HCT116 (cell line): ENCODE measurements at regions not wholly inside any gene's neighbourhood (a gene's known extent, or its start where the extent isn't known, plus 50 kb on each side); places are given as distances from the start of the nearest gene placed in this dataset.

Source experiments
- EZH2 ChIP-seq: fragments of 200-600 bp; sonication (generic); IDR thresholded peaks from 2 replicates; pipeline ENCODE4 v1.6.1; 2017; ENCODE audit warnings: antibody characterized with exemption, mixed run types
- POLR2A ChIP-seq: IDR thresholded peaks from 2 replicates; pipeline ENCODE4 v1.7.0; 2011; ENCODE audit warnings: borderline replicate concordance; ENCODE audit not compliant: insufficient read depth, insufficient read length; ENCODE audit errors: extremely low read depth
- ZFX ChIP-seq: fragments of 450-650 bp; IDR thresholded peaks from 2 replicates; pipeline ENCODE4 v1.6.1; 2017
- TF ChIP-seq, protein P1 (sequence below), 3 experiments: fragments of 200-600 bp in 1 of 3; sonication (generic) in 1 of 3; IDR thresholded peaks in 2 of 3; conservative IDR thresholded peaks in 1 of 3; 2 replicates each; pipeline ENCODE4 v1.5.1; 2012 to 2017; ENCODE audit warnings: low read depth in 2 of 3, low read length in 2 of 3, antibody characterized with exemption in 1 of 3, borderline replicate concordance in 1 of 3, control low read depth in 1 of 3, mild to moderate bottlenecking in 1 of 3, mixed read lengths in 1 of 3, mixed run types in 1 of 3, moderate library complexity in 1 of 3; ENCODE audit not compliant: insufficient read depth in 1 of 3
- TF ChIP-seq, protein P2 (sequence below): IDR thresholded peaks from 2 replicates; pipeline ENCODE4 v1.6.1; 2012

DNA sequence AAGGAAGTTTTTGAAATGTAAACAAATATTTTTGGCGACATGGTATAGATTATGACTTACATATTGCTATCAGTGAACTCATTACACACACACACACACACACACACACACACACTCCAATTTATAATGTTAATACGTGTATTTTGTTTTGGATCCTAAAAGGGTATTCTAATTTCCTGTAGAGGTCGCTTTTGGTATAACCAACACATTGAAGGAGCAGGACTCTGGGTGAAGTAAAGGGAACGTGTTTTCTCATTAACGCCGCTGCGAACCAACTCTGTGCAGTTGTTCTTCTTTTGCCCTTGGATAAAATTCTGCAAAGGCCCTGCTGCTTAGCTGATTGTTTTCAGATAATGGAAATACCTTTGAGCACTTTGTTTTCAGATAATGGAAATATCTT, 190.4 kb downstream of the PMAIP1 start:
- no peak for TF ChIP-seq POLR2A
- TF ChIP-seq, protein P1, sequence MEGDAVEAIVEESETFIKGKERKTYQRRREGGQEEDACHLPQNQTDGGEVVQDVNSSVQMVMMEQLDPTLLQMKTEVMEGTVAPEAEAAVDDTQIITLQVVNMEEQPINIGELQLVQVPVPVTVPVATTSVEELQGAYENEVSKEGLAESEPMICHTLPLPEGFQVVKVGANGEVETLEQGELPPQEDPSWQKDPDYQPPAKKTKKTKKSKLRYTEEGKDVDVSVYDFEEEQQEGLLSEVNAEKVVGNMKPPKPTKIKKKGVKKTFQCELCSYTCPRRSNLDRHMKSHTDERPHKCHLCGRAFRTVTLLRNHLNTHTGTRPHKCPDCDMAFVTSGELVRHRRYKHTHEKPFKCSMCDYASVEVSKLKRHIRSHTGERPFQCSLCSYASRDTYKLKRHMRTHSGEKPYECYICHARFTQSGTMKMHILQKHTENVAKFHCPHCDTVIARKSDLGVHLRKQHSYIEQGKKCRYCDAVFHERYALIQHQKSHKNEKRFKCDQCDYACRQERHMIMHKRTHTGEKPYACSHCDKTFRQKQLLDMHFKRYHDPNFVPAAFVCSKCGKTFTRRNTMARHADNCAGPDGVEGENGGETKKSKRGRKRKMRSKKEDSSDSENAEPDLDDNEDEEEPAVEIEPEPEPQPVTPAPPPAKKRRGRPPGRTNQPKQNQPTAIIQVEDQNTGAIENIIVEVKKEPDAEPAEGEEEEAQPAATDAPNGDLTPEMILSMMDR (IDR thresholded peaks at IDR 0.05 in 2 of 3, conservative IDR thresholded peaks at IDR 0.05 in 1 of 3; ENCODE audit: borderline replicate concordance in 1 of 3, insufficient read depth in 1 of 3, low read depth in 2 of 3, low read length in 2 of 3): no peak
- TF ChIP-seq, protein P2, sequence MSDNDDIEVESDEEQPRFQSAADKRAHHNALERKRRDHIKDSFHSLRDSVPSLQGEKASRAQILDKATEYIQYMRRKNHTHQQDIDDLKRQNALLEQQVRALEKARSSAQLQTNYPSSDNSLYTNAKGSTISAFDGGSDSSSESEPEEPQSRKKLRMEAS: no peak
- no peak for TF ChIP-seq EZH2
- no peak for TF ChIP-seq ZFX
